ENCODE measurements at regions not wholly inside any gene's neighbourhood (a gene's known extent, or its start where the extent isn't known, plus 50 kb on each side); places are given as distances from the start of the nearest gene placed in this dataset.

DNA sequence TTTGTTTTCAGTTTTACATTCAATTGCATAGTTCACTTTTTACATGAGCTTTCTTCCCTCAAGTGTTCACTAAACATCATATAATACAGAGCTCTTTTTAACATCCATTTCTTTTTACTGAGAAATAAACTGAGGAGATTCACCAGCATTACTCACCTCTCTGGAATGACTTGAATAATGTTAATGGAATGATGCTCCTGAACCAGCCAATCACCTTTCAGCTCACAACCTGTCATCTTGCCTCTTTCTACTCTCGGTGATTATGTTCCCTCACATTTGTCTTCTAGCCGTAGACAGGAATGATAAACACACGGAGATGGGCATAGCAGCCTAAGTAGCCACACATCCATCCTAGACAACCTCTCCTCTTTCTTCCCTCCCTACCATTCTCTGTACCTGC lies 301.7 kb downstream of the PAX3 start:
- DNase-seq, result peak; percentile 89
- Histone ChIP-seq H4K91ac (ENCODE audit: insufficient read depth, low read depth, low read length) (no peak overlapping the region), H3K36me3 (ENCODE audit: control insufficient read depth, insufficient read depth, low read length) (no peaks in the 10 kb centered on the region), H2AFZ (replicated peaks; ENCODE audit: low read length, poor library complexity) (peak overlapping the region; percentile 68), H2AK5ac (ENCODE audit: low read depth, low read length) (no peak overlapping the region; the same call in 1 of the 2 replicates), H3K56ac (ENCODE audit: extremely low read depth, insufficient read depth, low read length) (no peak overlapping the region), H2BK15ac (ENCODE audit: low read depth, low read length) (no peak overlapping the region), H3K9me1 (ENCODE audit: insufficient read depth, low read length) (peaks cover 8% of the 10 kb centered on the region; the same call in 1 of the 2 replicates), H3K4me2 (ENCODE audit: low read depth, low read length) (no peak overlapping the region), H2AK9ac (replicated peaks; ENCODE audit: low read depth, low read length, poor library complexity) (peak overlapping the region; percentile 25), H2BK5ac (ENCODE audit: low read depth, low read length, poor library complexity, severe bottlenecking) (peak overlapping the region; percentile 27), H4K20me1 (ENCODE audit: insufficient read depth, low read length) (peaks cover 5% of the 10 kb centered on the region; the same call in 1 of the 2 replicates), H3K4ac (ENCODE audit: low read depth, low read length) (peak overlapping the region; percentile 76), H2BK120ac (ENCODE audit: low read depth, low read length) (peak overlapping the region; percentile 78), H3K27ac (ENCODE audit: insufficient read depth, low read length) (no peak overlapping the region), H3K4me1 (ENCODE audit: control insufficient read depth, insufficient read depth, low read length) (peaks cover 3% of the 10 kb centered on the region), H3K14ac (replicated peaks; ENCODE audit: low read depth, low read length) (no peak overlapping the region), H2BK20ac (ENCODE audit: low read depth, low read length) (peak overlapping the region; percentile 76), H4K5ac (ENCODE audit: low read depth, low read length) (no peak overlapping the region), H3K4me3 (ENCODE audit: insufficient read depth, low read depth, low read length) (no peak overlapping the region), H3K27me3 (ENCODE audit: control insufficient read depth, insufficient read depth, low read length) (no peaks in the 10 kb centered on the region; the same call in 1 of the 2 replicates), H3K9ac (ENCODE audit: low read depth, low read length) (no peak overlapping the region), H3K9me3 (ENCODE audit: control insufficient read depth, insufficient read depth, low read length) (no peaks in the 10 kb centered on the region), H4K8ac (ENCODE audit: low read depth in 2 of 2, low read length in 2 of 2) (no peak overlapping the region), H3K23ac (ENCODE audit: low read depth, low read length) (no peak overlapping the region), H3K79me1 (ENCODE audit: low read depth in 1 of 2, low read length in 2 of 2) (no peaks in the 10 kb centered on the region), H3K18ac (ENCODE audit: low read depth, low read length) (no peak overlapping the region)
- BruUV-seq (replicated peaks), result no TSS peak
- ChIA-PET POLR2A (ENCODE audit: unreplicated experiment) (no interaction called here), CTCF (interaction anchor here (0.6 to 2.6 kb wide), 5 partner anchors 28 to 904 kb away, joined by 3 to 8 read pairs (median 3); no protein-coding TSS in a partner anchor)
- 0% methylated on average over 1 of the region's 3 CpGs; no CpG with 5 or more reads in 1 of the 2 experiments for WGBS, 2 experiments (ENCODE audit: extremely low coverage in 2 of 2, insufficient read length in 1 of 2)
- intact Hi-C loops (cut with micrococcal nuclease), result no loop called here
- dilution Hi-C loops (cut with HindIII; ENCODE audit: low sequenced_read_pairs, unreplicated experiment), result no loop called here
- peak; percentile 72 for ATAC-seq (ENCODE audit: low read depth)
- in situ Hi-C loops (cut with MboI; ENCODE audit: low sequenced_read_pairs), result no loop called here
- no peak for TF ChIP-seq ELK1 (IDR thresholded peaks at IDR 0.05; ENCODE audit: borderline replicate concordance, low read depth, low read length)
- 0 out of 2 replicates have a peak, but pooled peaks have one; percentile 14 for TF ChIP-seq FOS (IDR thresholded peaks at IDR 0.05; ENCODE audit: low read depth, low read length)
